GM23338 (cell line): ENCODE measurements at regions not wholly inside any gene's neighbourhood (a gene's known extent, or its start where the extent isn't known, plus 50 kb on each side); places are given as distances from the start of the nearest gene placed in this dataset.
A peak's percentile ranks its signal among the peaks of the same experiment; 100 is the strongest.

Source experiments
- ATAC-seq: fragments of 200-7000 bp; cut with Tn5 transposase; 3 replicates; pipeline ENCODE4 v1.9.1; 2020
- DNase-seq: peaks from one replicate; pipeline ENCODE4 v3.0.0-alpha.2; 2015; ENCODE audit warnings: low spot score
- H2AFZ ChIP-seq: fragments of 200-600 bp; sonication (generic); 2 replicates; pipeline ENCODE4 v1.8.0; 2016; ENCODE audit warnings: antibody characterized with exemption, mild to moderate bottlenecking, moderate library complexity
- H3F3A ChIP-seq: fragments of 200-600 bp; sonication (generic); replicated peaks from 2 replicates; pipeline ENCODE4 v1.8.0; 2017; ENCODE audit warnings: antibody characterized with exemption, mixed run types, low read depth
- H3K27ac ChIP-seq: fragments of 200-600 bp; sonication (generic); 2 replicates; pipeline ENCODE4 v1.6.1; 2016; ENCODE audit warnings: low read depth
- H3K27me3 ChIP-seq: fragments of 200-600 bp; sonication (generic); 2 replicates; pipeline ENCODE4 v1.8.0; 2016; ENCODE audit warnings: mild to moderate bottlenecking, mixed run types, moderate library complexity; ENCODE audit not compliant: insufficient read depth
- H3K36me3 ChIP-seq: fragments of 200-600 bp; sonication (generic); 2 replicates; pipeline ENCODE4 v1.8.0; 2016; ENCODE audit warnings: mild to moderate bottlenecking; ENCODE audit not compliant: insufficient read depth
- H3K4me1 ChIP-seq: fragments of 200-600 bp; sonication (generic); 2 replicates; pipeline ENCODE4 v1.8.0; 2016; ENCODE audit warnings: mild to moderate bottlenecking, moderate library complexity; ENCODE audit not compliant: insufficient read depth
- H3K4me2 ChIP-seq: fragments of 200-600 bp; sonication (generic); 2 replicates; pipeline ENCODE4 v1.7.1; 2017; ENCODE audit warnings: mixed run types
- H3K4me3 ChIP-seq: fragments of 200-600 bp; sonication (generic); 2 replicates; pipeline ENCODE4 v1.6.1; 2016; ENCODE audit warnings: mixed run types
- H3K79me2 ChIP-seq: fragments of 200-600 bp; sonication (generic); replicated peaks from 2 replicates; pipeline ENCODE4 v1.8.0; 2017; ENCODE audit warnings: mild to moderate bottlenecking; ENCODE audit not compliant: insufficient read depth
- H3K9me2 ChIP-seq: fragments of 200-600 bp; sonication (generic); 2 replicates; pipeline ENCODE4 v1.8.0; 2017; ENCODE audit not compliant: insufficient read depth
- H4K20me1 ChIP-seq: fragments of 200-600 bp; sonication (generic); replicated peaks from 2 replicates; pipeline ENCODE4 v1.8.0; 2017; ENCODE audit warnings: mild to moderate bottlenecking; ENCODE audit not compliant: insufficient read depth
- H3K27ac Mint-ChIP-seq: 2 replicates; pipeline ENCODE4 v1.8.0; 2020; ENCODE audit warnings: inconsistent platforms, mild to moderate bottlenecking, moderate library complexity, mixed read lengths
- H3K27me3 Mint-ChIP-seq: 3 replicates; pipeline ENCODE4 v1.8.0; 2022; ENCODE audit warnings: low read depth, mild to moderate bottlenecking, moderate library complexity, mixed read lengths, inconsistent platforms; ENCODE audit not compliant: insufficient read depth, poor library complexity
- H3K36me3 Mint-ChIP-seq: 3 replicates; pipeline ENCODE4 v1.8.0; 2021; ENCODE audit warnings: low read depth, mild to moderate bottlenecking, inconsistent platforms, moderate library complexity, mixed read lengths
- H3K4me1 Mint-ChIP-seq: 3 replicates; pipeline ENCODE4 v1.8.0; 2020; ENCODE audit warnings: mild to moderate bottlenecking, inconsistent platforms, mixed read lengths
- H3K4me3 Mint-ChIP-seq: 3 replicates; pipeline ENCODE4 v1.8.0; 2021; ENCODE audit warnings: moderate library complexity, mild to moderate bottlenecking, inconsistent platforms, mixed read lengths
- H3K9me3 Mint-ChIP-seq: 3 replicates; pipeline ENCODE4 v1.8.0; 2020; ENCODE audit warnings: moderate library complexity, mild to moderate bottlenecking, inconsistent platforms, mixed read lengths
- CREB1 ChIP-seq: fragments of 250-450 bp; sonication (Bioruptor Pico); IDR thresholded peaks from 2 replicates; pipeline ENCODE4 v1.5.0; 2020; ENCODE audit warnings: low read depth, mild to moderate bottlenecking, moderate library complexity
- EZH2 ChIP-seq: fragments of 200-600 bp; sonication (generic); IDR thresholded peaks from one replicate; pipeline ENCODE4 v1.8.0; 2017; ENCODE audit warnings: antibody characterized with exemption, mild to moderate bottlenecking, low read depth; ENCODE audit not compliant: unreplicated experiment
- EZH2phosphoT487 ChIP-seq: fragments of 200-600 bp; sonication (generic); IDR thresholded peaks from one replicate; pipeline ENCODE4 v1.8.1; 2018; ENCODE audit warnings: antibody characterized with exemption; ENCODE audit not compliant: unreplicated experiment
- JUNB ChIP-seq: IDR thresholded peaks from one replicate; pipeline ENCODE4 v1.6.1; 2016; ENCODE audit warnings: antibody characterized with exemption; ENCODE audit not compliant: unreplicated experiment
- NANOG ChIP-seq: IDR thresholded peaks from 2 replicates; pipeline ENCODE4 v1.6.1; 2016; ENCODE audit warnings: antibody characterized with exemption, borderline replicate concordance
- POLR2AphosphoS5 ChIP-seq: IDR thresholded peaks from 2 replicates; pipeline ENCODE4 v1.6.1; 2016; ENCODE audit warnings: antibody characterized with exemption, low read depth
- STAT1 ChIP-seq: IDR thresholded peaks from one replicate; pipeline ENCODE4 v1.6.1; 2016; ENCODE audit warnings: antibody characterized with exemption; ENCODE audit not compliant: unreplicated experiment
- ZNF114 ChIP-seq: fragments of 250-450 bp; sonication (Bioruptor Pico); IDR thresholded peaks from 2 replicates; pipeline ENCODE4 v1.5.0; 2020; ENCODE audit warnings: mild to moderate bottlenecking, moderate library complexity
- ZNF331 ChIP-seq: fragments of 250-450 bp; sonication (Bioruptor Pico); IDR thresholded peaks from 2 replicates; pipeline ENCODE4 v1.5.0; 2020; ENCODE audit warnings: low read depth, mild to moderate bottlenecking, moderate library complexity
- TF ChIP-seq, protein P1 (sequence below): fragments of 250-450 bp; sonication (Bioruptor Pico); IDR thresholded peaks from 2 replicates; pipeline ENCODE4 v1.5.0; 2020; ENCODE audit warnings: mild to moderate bottlenecking, moderate library complexity
- TF ChIP-seq, protein P2 (sequence below): IDR thresholded peaks from one replicate; pipeline ENCODE4 v1.6.1; 2018; ENCODE audit warnings: antibody characterized with exemption; ENCODE audit not compliant: unreplicated experiment
- TF ChIP-seq, protein P3 (sequence below): IDR thresholded peaks from 2 replicates; pipeline ENCODE4 v1.6.1; 2016; ENCODE audit warnings: antibody characterized with exemption
- TF ChIP-seq, protein P4 (sequence below), 2 experiments: fragments of 200-600 bp in 1 of 2; sonication (generic) in 1 of 2; conservative IDR thresholded peaks; 2 replicates each; pipeline versions ENCODE4 v1.5.1 to v1.6.1; 2016 to 2017; ENCODE audit warnings: antibody characterized with exemption in 2 of 2, low read depth in 2 of 2, mild to moderate bottlenecking in 2 of 2, moderate library complexity in 1 of 2

DNA sequence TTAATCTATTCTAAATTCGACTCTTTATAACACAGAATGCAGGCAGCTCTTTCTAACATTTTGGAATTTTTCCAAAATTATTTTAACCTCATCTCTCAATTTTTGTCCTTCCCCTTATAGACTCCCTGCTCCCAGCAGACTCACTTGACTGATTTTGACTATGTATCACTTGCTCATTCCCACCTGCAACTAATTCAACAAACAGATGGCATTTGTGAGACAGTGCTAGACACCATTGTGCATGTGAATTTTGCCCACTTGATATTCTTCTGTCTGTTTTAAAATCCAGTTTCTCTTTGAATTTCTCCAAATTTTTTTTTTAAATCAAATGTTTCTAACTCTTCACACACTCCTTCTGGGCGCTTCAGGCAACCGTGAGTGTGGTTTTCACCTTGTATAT lies 1534.0 kb downstream of the PCDH7 start:
- no peaks in the 10 kb centered on the region for H3F3A ChIP-seq
- H3K4me2 ChIP-seq = no peak overlapping the region
- Mint-ChIP-seq H3K4me3 (no peak overlapping the region), H3K9me3 (no peaks in the 10 kb centered on the region), H3K36me3 (no peaks in the 10 kb centered on the region), H3K4me1 (no peaks in the 10 kb centered on the region), H3K27me3 (peaks cover 2% of the 10 kb centered on the region), H3K27ac (no peak overlapping the region)
- DNase-seq (no peak), ATAC-seq (no peak)
- no peak overlapping the region for H3K4me3 ChIP-seq
- H3K27me3 ChIP-seq = no peaks in the 10 kb centered on the region
- no peaks in the 10 kb centered on the region for H3K36me3 ChIP-seq
- TF ChIP-seq, protein P1, sequence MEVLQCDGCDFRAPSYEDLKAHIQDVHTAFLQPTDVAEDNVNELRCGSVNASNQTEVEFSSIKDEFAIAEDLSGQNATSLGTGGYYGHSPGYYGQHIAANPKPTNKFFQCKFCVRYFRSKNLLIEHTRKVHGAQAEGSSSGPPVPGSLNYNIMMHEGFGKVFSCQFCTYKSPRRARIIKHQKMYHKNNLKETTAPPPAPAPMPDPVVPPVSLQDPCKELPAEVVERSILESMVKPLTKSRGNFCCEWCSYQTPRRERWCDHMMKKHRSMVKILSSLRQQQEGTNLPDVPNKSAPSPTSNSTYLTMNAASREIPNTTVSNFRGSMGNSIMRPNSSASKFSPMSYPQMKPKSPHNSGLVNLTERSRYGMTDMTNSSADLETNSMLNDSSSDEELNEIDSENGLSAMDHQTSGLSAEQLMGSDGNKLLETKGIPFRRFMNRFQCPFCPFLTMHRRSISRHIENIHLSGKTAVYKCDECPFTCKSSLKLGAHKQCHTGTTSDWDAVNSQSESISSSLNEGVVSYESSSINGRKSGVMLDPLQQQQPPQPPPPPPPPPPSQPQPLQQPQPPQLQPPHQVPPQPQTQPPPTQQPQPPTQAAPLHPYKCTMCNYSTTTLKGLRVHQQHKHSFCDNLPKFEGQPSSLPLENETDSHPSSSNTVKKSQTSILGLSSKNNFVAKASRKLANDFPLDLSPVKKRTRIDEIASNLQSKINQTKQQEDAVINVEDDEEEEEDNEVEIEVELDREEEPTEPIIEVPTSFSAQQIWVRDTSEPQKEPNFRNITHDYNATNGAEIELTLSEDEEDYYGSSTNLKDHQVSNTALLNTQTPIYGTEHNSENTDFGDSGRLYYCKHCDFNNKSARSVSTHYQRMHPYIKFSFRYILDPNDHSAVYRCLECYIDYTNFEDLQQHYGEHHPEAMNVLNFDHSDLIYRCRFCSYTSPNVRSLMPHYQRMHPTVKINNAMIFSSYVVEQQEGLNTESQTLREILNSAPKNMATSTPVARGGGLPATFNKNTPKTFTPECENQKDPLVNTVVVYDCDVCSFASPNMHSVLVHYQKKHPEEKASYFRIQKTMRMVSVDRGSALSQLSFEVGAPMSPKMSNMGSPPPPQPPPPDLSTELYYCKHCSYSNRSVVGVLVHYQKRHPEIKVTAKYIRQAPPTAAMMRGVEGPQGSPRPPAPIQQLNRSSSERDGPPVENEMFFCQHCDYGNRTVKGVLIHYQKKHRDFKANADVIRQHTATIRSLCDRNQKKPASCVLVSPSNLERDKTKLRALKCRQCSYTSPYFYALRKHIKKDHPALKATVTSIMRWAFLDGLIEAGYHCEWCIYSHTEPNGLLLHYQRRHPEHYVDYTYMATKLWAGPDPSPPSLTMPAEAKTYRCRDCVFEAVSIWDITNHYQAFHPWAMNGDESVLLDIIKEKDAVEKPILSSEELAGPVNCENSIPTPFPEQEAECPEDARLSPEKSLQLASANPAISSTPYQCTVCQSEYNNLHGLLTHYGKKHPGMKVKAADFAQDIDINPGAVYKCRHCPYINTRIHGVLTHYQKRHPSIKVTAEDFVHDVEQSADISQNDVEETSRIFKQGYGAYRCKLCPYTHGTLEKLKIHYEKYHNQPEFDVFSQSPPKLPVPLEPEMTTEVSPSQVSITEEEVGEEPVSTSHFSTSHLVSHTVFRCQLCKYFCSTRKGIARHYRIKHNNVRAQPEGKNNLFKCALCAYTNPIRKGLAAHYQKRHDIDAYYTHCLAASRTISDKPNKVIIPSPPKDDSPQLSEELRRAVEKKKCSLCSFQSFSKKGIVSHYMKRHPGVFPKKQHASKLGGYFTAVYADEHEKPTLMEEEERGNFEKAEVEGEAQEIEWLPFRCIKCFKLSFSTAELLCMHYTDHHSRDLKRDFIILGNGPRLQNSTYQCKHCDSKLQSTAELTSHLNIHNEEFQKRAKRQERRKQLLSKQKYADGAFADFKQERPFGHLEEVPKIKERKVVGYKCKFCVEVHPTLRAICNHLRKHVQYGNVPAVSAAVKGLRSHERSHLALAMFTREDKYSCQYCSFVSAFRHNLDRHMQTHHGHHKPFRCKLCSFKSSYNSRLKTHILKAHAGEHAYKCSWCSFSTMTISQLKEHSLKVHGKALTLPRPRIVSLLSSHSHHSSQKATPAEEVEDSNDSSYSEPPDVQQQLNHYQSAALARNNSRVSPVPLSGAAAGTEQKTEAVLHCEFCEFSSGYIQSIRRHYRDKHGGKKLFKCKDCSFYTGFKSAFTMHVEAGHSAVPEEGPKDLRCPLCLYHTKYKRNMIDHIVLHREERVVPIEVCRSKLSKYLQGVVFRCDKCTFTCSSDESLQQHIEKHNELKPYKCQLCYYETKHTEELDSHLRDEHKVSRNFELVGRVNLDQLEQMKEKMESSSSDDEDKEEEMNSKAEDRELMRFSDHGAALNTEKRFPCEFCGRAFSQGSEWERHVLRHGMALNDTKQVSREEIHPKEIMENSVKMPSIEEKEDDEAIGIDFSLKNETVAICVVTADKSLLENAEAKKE = no peak
- TF ChIP-seq, protein P2, sequence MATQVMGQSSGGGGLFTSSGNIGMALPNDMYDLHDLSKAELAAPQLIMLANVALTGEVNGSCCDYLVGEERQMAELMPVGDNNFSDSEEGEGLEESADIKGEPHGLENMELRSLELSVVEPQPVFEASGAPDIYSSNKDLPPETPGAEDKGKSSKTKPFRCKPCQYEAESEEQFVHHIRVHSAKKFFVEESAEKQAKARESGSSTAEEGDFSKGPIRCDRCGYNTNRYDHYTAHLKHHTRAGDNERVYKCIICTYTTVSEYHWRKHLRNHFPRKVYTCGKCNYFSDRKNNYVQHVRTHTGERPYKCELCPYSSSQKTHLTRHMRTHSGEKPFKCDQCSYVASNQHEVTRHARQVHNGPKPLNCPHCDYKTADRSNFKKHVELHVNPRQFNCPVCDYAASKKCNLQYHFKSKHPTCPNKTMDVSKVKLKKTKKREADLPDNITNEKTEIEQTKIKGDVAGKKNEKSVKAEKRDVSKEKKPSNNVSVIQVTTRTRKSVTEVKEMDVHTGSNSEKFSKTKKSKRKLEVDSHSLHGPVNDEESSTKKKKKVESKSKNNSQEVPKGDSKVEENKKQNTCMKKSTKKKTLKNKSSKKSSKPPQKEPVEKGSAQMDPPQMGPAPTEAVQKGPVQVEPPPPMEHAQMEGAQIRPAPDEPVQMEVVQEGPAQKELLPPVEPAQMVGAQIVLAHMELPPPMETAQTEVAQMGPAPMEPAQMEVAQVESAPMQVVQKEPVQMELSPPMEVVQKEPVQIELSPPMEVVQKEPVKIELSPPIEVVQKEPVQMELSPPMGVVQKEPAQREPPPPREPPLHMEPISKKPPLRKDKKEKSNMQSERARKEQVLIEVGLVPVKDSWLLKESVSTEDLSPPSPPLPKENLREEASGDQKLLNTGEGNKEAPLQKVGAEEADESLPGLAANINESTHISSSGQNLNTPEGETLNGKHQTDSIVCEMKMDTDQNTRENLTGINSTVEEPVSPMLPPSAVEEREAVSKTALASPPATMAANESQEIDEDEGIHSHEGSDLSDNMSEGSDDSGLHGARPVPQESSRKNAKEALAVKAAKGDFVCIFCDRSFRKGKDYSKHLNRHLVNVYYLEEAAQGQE = no peak
- TF ChIP-seq POLR2AphosphoS5 = no peak
- no peak for TF ChIP-seq EZH2
- no peak for TF ChIP-seq NANOG
- TF ChIP-seq ZNF114 = no peak
- TF ChIP-seq, protein P3, sequence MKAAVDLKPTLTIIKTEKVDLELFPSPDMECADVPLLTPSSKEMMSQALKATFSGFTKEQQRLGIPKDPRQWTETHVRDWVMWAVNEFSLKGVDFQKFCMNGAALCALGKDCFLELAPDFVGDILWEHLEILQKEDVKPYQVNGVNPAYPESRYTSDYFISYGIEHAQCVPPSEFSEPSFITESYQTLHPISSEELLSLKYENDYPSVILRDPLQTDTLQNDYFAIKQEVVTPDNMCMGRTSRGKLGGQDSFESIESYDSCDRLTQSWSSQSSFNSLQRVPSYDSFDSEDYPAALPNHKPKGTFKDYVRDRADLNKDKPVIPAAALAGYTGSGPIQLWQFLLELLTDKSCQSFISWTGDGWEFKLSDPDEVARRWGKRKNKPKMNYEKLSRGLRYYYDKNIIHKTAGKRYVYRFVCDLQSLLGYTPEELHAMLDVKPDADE = no peak
- TF ChIP-seq ZNF331 (CRISPR knock-in tag) = no peak
- TF ChIP-seq, protein P4, sequence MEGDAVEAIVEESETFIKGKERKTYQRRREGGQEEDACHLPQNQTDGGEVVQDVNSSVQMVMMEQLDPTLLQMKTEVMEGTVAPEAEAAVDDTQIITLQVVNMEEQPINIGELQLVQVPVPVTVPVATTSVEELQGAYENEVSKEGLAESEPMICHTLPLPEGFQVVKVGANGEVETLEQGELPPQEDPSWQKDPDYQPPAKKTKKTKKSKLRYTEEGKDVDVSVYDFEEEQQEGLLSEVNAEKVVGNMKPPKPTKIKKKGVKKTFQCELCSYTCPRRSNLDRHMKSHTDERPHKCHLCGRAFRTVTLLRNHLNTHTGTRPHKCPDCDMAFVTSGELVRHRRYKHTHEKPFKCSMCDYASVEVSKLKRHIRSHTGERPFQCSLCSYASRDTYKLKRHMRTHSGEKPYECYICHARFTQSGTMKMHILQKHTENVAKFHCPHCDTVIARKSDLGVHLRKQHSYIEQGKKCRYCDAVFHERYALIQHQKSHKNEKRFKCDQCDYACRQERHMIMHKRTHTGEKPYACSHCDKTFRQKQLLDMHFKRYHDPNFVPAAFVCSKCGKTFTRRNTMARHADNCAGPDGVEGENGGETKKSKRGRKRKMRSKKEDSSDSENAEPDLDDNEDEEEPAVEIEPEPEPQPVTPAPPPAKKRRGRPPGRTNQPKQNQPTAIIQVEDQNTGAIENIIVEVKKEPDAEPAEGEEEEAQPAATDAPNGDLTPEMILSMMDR (conservative IDR thresholded peaks at IDR 0.05; ENCODE audit: low read depth in 2 of 2) = no peak
- no peak for TF ChIP-seq CREB1 (CRISPR knock-in tag)
- TF ChIP-seq JUNB = no peak
- no peak for TF ChIP-seq EZH2phosphoT487
- TF ChIP-seq STAT1 = no peak
- H3K79me2 ChIP-seq = no peaks in the 10 kb centered on the region
- H2AFZ ChIP-seq = 0 out of 2 replicates have a peak overlapping the region, but pooled peaks have one; percentile 33
- H3K4me1 ChIP-seq = peaks cover 3% of the 10 kb centered on the region; the same call in 1 of the 2 replicates
- H3K27ac ChIP-seq = no peak overlapping the region
- H3K9me2 ChIP-seq = no peaks in the 10 kb centered on the region
- no peaks in the 10 kb centered on the region for H4K20me1 ChIP-seq
